ENCODE measurements at regions not wholly inside any gene's neighbourhood (a gene's known extent, or its start where the extent isn't known, plus 50 kb on each side); places are given as distances from the start of the nearest gene placed in this dataset.

DNA sequence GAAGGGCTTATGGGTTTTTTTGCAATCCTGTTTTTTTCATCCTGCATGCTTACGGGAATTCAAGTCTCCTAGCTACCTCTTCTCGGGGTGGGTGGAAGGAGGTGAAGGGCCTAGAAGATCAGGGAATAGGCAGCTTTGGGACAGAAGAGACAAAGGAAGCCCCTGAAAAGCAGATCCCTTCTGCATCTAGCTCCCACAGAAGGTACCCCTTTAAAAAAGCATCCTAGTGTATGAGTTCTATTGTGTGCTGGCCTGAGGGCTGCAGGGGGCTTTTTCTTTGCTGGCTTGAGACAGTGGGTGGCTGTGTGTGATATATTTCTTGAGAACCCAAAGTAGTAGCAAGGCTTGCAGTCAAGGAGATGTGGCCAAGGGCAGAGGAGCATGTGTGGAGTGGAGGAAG, 330.5 kb downstream of the MAF start:
- TF ChIP-seq, protein P1, sequence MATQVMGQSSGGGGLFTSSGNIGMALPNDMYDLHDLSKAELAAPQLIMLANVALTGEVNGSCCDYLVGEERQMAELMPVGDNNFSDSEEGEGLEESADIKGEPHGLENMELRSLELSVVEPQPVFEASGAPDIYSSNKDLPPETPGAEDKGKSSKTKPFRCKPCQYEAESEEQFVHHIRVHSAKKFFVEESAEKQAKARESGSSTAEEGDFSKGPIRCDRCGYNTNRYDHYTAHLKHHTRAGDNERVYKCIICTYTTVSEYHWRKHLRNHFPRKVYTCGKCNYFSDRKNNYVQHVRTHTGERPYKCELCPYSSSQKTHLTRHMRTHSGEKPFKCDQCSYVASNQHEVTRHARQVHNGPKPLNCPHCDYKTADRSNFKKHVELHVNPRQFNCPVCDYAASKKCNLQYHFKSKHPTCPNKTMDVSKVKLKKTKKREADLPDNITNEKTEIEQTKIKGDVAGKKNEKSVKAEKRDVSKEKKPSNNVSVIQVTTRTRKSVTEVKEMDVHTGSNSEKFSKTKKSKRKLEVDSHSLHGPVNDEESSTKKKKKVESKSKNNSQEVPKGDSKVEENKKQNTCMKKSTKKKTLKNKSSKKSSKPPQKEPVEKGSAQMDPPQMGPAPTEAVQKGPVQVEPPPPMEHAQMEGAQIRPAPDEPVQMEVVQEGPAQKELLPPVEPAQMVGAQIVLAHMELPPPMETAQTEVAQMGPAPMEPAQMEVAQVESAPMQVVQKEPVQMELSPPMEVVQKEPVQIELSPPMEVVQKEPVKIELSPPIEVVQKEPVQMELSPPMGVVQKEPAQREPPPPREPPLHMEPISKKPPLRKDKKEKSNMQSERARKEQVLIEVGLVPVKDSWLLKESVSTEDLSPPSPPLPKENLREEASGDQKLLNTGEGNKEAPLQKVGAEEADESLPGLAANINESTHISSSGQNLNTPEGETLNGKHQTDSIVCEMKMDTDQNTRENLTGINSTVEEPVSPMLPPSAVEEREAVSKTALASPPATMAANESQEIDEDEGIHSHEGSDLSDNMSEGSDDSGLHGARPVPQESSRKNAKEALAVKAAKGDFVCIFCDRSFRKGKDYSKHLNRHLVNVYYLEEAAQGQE (IDR thresholded peaks at IDR 0.05; ENCODE audit: low read depth) = no peak
- TF ChIP-seq, protein P2, sequence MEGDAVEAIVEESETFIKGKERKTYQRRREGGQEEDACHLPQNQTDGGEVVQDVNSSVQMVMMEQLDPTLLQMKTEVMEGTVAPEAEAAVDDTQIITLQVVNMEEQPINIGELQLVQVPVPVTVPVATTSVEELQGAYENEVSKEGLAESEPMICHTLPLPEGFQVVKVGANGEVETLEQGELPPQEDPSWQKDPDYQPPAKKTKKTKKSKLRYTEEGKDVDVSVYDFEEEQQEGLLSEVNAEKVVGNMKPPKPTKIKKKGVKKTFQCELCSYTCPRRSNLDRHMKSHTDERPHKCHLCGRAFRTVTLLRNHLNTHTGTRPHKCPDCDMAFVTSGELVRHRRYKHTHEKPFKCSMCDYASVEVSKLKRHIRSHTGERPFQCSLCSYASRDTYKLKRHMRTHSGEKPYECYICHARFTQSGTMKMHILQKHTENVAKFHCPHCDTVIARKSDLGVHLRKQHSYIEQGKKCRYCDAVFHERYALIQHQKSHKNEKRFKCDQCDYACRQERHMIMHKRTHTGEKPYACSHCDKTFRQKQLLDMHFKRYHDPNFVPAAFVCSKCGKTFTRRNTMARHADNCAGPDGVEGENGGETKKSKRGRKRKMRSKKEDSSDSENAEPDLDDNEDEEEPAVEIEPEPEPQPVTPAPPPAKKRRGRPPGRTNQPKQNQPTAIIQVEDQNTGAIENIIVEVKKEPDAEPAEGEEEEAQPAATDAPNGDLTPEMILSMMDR (IDR thresholded peaks at IDR 0.05 in 2 of 3, conservative IDR thresholded peaks at IDR 0.05 in 1 of 3; ENCODE audit: borderline replicate concordance in 1 of 3, insufficient read depth in 1 of 3, low read depth in 2 of 3, low read length in 2 of 3) = no peak
- TF ChIP-seq EZH2phosphoT487 (IDR thresholded peaks at IDR 0.05; ENCODE audit: borderline replicate concordance) = no peak
